ENCODE measurements at regions not wholly inside any gene's neighbourhood (a gene's known extent, or its start where the extent isn't known, plus 50 kb on each side); places are given as distances from the start of the nearest gene placed in this dataset.

DNA sequence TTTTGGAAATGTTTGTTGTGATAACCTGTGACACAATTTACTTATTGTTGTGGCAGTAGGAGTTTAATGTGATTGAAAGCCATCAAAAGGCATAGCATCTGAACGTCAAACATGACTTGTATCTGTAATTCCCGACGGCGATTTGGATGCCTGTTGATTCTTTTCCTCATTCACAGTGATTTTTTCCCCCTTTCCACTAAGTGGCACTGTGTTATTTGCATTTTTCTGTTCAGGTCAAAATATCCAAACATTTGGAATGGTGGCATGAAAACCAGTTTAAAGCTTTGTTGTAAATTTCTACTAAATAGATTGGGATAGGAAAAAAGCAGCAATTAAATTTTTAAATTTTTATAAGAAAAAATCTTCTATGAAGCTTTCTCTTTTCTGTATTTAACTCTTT lies 259.9 kb upstream of the KCNH8 start:
- TF ChIP-seq, protein P1, sequence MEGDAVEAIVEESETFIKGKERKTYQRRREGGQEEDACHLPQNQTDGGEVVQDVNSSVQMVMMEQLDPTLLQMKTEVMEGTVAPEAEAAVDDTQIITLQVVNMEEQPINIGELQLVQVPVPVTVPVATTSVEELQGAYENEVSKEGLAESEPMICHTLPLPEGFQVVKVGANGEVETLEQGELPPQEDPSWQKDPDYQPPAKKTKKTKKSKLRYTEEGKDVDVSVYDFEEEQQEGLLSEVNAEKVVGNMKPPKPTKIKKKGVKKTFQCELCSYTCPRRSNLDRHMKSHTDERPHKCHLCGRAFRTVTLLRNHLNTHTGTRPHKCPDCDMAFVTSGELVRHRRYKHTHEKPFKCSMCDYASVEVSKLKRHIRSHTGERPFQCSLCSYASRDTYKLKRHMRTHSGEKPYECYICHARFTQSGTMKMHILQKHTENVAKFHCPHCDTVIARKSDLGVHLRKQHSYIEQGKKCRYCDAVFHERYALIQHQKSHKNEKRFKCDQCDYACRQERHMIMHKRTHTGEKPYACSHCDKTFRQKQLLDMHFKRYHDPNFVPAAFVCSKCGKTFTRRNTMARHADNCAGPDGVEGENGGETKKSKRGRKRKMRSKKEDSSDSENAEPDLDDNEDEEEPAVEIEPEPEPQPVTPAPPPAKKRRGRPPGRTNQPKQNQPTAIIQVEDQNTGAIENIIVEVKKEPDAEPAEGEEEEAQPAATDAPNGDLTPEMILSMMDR (IDR thresholded peaks at IDR 0.05), result no peak
- intact Hi-C loops (cut with DNase I), result no loop called here
- Histone ChIP-seq H3K9me3 (no peaks in the 10 kb centered on the region), H3K4me1 (no peaks in the 10 kb centered on the region), H3K27me3 (no peaks in the 10 kb centered on the region), H3K9ac (ENCODE audit: low read depth in 2 of 2, low read length in 2 of 2) (no peak overlapping the region), H3K27ac (no peak overlapping the region), H3K36me3 (no peaks in the 10 kb centered on the region), H3K4me3 (no peak overlapping the region)
- DNase-seq, result no peak

DNA sequence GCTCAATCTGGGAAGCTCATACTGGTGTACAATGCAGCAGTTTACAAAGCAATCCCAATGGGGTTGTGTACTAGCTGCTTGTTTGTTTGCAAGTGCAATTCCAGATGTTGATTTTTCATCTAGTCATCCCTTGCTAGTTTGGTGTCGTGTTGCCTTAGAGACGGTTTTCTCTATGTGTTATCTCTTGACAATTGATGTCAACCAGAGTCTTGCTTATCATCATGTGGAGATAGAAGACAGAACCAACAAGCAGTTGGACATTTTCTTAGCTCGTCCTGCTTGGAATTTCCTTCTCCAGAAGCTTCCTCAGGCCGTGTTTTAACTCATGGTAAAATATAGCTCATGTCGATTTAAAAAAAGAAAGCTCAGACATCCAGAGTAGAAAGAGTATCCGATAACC lies 262.0 kb upstream of the KCNH8 start:
- Histone ChIP-seq H3K27ac (no peak overlapping the region), H3K4me1 (no peaks in the 10 kb centered on the region), H3K4me3 (no peak overlapping the region), H3K27me3 (no peaks in the 10 kb centered on the region), H3K9me3 (no peaks in the 10 kb centered on the region), H3K9ac (ENCODE audit: low read depth in 2 of 2, low read length in 2 of 2) (no peak overlapping the region), H3K36me3 (no peaks in the 10 kb centered on the region)
- DNase-seq, result no peak
- TF ChIP-seq, protein P1 (IDR thresholded peaks at IDR 0.05), result no peak
- intact Hi-C loops (cut with DNase I), result no loop called here

DNA sequence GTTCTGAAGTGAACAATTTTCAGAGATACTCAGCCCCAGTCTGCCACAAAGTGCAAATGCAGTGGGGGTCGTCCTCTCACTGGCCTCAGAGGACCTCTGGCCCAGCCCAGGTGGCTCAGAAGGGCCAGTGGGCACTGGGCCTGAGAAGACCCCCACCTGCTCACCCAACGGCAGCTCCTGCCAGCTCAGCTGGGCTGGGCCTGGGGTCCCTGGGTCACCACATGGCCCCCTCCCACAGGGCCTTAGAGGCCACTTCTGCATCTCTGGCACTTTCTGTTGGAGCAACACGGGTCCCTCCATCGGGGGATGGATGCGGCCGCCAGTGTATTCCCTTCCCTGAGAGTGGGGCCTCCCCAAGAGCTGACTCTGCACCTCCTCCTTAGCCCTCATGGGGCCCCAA lies 262.7 kb upstream of the KCNH8 start:
- intact Hi-C loops (cut with DNase I), result no loop called here
- Histone ChIP-seq H3K27me3 (no peaks in the 10 kb centered on the region), H3K9ac (ENCODE audit: low read depth in 2 of 2, low read length in 2 of 2) (no peak overlapping the region), H3K4me1 (no peaks in the 10 kb centered on the region), H3K36me3 (no peaks in the 10 kb centered on the region), H3K4me3 (no peak overlapping the region), H3K9me3 (no peaks in the 10 kb centered on the region), H3K27ac (no peak overlapping the region)
- DNase-seq, result no peak
- TF ChIP-seq, protein P1 (IDR thresholded peaks at IDR 0.05), result no peak

DNA sequence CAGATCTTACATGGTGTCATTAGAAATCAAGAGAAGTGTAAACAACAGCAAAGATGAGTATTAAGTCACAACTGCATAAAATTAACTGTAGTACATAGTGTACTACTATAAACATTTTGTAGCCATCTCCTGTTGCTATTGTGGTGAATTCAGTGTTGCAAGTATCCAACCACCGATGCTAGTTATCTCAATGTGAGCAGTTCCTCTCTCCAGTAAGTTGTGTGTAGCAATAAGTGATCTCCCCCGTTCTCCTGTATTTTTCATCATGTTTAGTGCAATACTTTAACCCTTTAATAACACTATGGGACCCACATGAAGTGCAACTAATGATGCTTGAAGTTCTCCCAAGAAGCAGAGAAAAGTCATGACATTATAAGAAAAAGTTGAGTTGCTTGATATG lies 264.7 kb upstream of the KCNH8 start:
- TF ChIP-seq, protein P1 (IDR thresholded peaks at IDR 0.05), result no peak
- intact Hi-C loops (cut with DNase I), result no loop called here
- no peaks in the 10 kb centered on the region for H3K4me1 ChIP-seq

DNA sequence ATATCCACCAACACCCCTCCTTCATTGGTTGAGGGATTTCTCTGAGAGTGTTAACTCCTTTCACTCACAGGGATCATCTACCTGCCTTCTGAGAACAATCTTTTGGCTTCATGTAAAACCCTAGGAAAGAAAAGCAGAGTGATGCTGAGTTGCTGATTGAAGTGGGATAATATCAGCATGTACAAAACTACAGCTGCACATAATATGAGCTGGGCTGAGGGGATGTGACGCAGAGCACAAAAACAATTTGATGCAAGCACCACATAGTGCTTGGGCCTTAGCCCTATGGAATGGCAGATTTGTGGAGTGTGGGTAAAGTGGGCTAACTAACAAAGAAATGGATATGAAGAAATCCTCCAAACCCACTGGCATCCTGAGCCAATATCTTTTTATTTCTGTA lies 267.6 kb upstream of the KCNH8 start:
- TF ChIP-seq, protein P1 (IDR thresholded peaks at IDR 0.05), result no peak
- H3K27me3 ChIP-seq, result no peaks in the 10 kb centered on the region
- no peaks in the 10 kb centered on the region for H3K9me3 ChIP-seq
- no peak for DNase-seq
- H3K27ac ChIP-seq, result no peak overlapping the region
- no peak overlapping the region for H3K4me3 ChIP-seq
- intact Hi-C loops (cut with DNase I), result no loop called here
- H3K9ac ChIP-seq (ENCODE audit: low read depth in 2 of 2, low read length in 2 of 2), result no peak overlapping the region
- no peaks in the 10 kb centered on the region for H3K36me3 ChIP-seq
- H3K4me1 ChIP-seq, result no peaks in the 10 kb centered on the region

More for the DNA sequence above, 264.7 kb upstream of the KCNH8 start:
- Histone ChIP-seq H3K9me3 (no peaks in the 10 kb centered on the region), H3K36me3 (no peaks in the 10 kb centered on the region), H3K4me3 (no peak overlapping the region), H3K27ac (no peak overlapping the region), H3K27me3 (no peaks in the 10 kb centered on the region), H3K9ac (ENCODE audit: low read depth in 2 of 2, low read length in 2 of 2) (no peak overlapping the region)
- DNase-seq, result no peak

DNA sequence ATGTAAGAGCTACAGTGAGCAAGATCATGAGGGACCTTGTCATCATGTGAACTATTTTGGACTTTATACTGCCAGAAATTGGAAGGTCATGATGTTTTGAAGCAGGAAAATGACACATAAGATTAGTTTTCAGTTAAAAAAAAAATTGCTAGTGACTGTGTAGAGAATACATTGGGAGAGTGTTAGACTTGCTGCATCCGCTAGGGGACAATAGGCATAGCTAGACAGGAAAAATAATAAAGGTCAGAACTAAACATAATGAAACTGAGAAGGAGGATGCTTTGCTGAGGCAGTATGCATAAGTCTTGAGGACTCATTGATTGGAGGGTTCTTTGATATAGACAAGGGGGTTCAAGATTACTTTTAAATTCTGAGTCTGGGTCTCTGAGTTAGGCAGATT lies 275.8 kb upstream of the KCNH8 start:
- Histone ChIP-seq H3K9me3 (no peaks in the 10 kb centered on the region), H3K9ac (ENCODE audit: low read depth in 2 of 2, low read length in 2 of 2) (no peak overlapping the region), H3K36me3 (no peaks in the 10 kb centered on the region), H3K4me3 (no peak overlapping the region), H3K4me1 (no peaks in the 10 kb centered on the region), H3K27me3 (no peaks in the 10 kb centered on the region), H3K27ac (no peak overlapping the region)
- DNase-seq, result no peak
- intact Hi-C loops (cut with DNase I), result no loop called here
- TF ChIP-seq, protein P1 (IDR thresholded peaks at IDR 0.05), result no peak

All from colonic mucosa (tissue), 4 donors.